ENCODE measurements at regions not wholly inside any gene's neighbourhood (a gene's known extent, or its start where the extent isn't known, plus 50 kb on each side); places are given as distances from the start of the nearest gene placed in this dataset.

DNA sequence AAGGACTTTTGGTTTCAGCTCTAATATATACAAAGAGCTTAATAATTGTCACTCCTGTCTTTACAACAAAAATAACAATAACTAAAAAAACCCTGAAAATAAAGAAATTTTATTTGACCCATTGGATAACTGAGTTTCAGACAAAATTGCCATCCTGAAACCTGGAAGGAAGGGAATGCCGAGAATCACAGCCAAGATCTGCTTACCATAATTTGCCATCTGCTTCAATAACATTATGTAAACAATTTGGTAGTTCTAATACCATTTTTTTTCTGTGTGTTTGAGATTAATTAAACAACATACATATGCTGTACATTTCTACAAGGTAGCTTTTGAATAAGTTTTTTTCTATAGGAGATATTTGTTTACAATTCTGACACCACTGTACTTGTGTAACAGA lies 596.3 kb upstream of the MGAT4C start:
- TF ChIP-seq CTCF (IDR thresholded peaks at IDR 0.05) (no peak), POLR2A (IDR thresholded peaks at IDR 0.05) (no peak)
